ENCODE measurements at regions not wholly inside any gene's neighbourhood (a gene's known extent, or its start where the extent isn't known, plus 50 kb on each side); places are given as distances from the start of the nearest gene placed in this dataset.

GRCh38 chr5:53359916-53360517 lies 120.4 kb upstream of the FST start:
- Histone ChIP-seq H3K27me3 (ENCODE audit: control insufficient read depth, extremely low read depth, insufficient read depth, low read length) (no peaks in the 10 kb centered on the region), H3K4me2 (ENCODE audit: control insufficient read depth, extremely low read depth, insufficient read depth, low read depth, low read length) (no peak overlapping the region), H3K4me3 (ENCODE audit: control insufficient read depth in 2 of 3, extremely low read depth in 1 of 3, insufficient read depth in 2 of 3, low read depth in 1 of 3, low read length in 3 of 3) (no peak overlapping the region), H3K4me1 (ENCODE audit: control insufficient read depth, extremely low read depth, insufficient read depth, low read length) (peaks cover 67% of the 10 kb centered on the region), H3K27ac (ENCODE audit: control insufficient read depth, insufficient read depth, low read length) (peak overlapping the region; percentile 96), H3K36me3 (ENCODE audit: control insufficient read depth in 2 of 2, extremely low read depth in 1 of 2, insufficient read depth in 2 of 2, low read length in 2 of 2) (peaks cover 0 to 4% of the 10 kb centered on the region in 2 experiments), H3K9ac (ENCODE audit: control insufficient read depth, extremely low read depth, insufficient read depth, low read length) (peak overlapping the region; percentile 38), H4K20me1 (ENCODE audit: control insufficient read depth, extremely low read depth, insufficient read depth, low read length) (no peaks in the 10 kb centered on the region), H2AFZ (ENCODE audit: control insufficient read depth, low read length) (no peak overlapping the region), H3K9me3 (ENCODE audit: control insufficient read depth, low read depth, low read length) (no peaks in the 10 kb centered on the region), H3K9me1 (ENCODE audit: control insufficient read depth, extremely low read depth, insufficient read depth, low read length) (no peaks in the 10 kb centered on the region), H3K79me2 (ENCODE audit: control insufficient read depth, insufficient read depth, low read length) (no peaks in the 10 kb centered on the region)
- FAIRE-seq (peak; percentile 67), DNase-seq (ENCODE audit: low read depth, low spot score) (no peak)
- dilution Hi-C loops (cut with MboI; ENCODE audit: extremely low pct_ligation_motif_present, low sequenced_read_pairs): no loop called here
- TF ChIP-seq CTCF (optimal IDR thresholded peaks at IDR 0.05 in 1 of 3, IDR thresholded peaks at IDR 0.05 in 1 of 3, conservative IDR thresholded peaks at IDR 0.05 in 1 of 3; ENCODE audit: extremely low read depth in 1 of 3, insufficient read depth in 2 of 3, low read length in 3 of 3): no peak
- no peak for TF ChIP-seq EZH2 (IDR thresholded peaks at IDR 0.05; ENCODE audit: low read length)

GRCh38 chr5:53360811-53361210 lies 119.6 kb upstream of the FST start:
- TF ChIP-seq CTCF (optimal IDR thresholded peaks at IDR 0.05 in 1 of 3, IDR thresholded peaks at IDR 0.05 in 1 of 3, conservative IDR thresholded peaks at IDR 0.05 in 1 of 3; ENCODE audit: extremely low read depth in 1 of 3, insufficient read depth in 2 of 3, low read length in 3 of 3) (no peak), EZH2 (IDR thresholded peaks at IDR 0.05; ENCODE audit: low read length) (no peak)
- Histone ChIP-seq H2AFZ (ENCODE audit: control insufficient read depth, low read length) (no peak overlapping the region), H3K36me3 (ENCODE audit: control insufficient read depth in 2 of 2, extremely low read depth in 1 of 2, insufficient read depth in 2 of 2, low read length in 2 of 2) (peaks cover 0 to 4% of the 10 kb centered on the region in 2 experiments), H3K4me1 (ENCODE audit: control insufficient read depth, extremely low read depth, insufficient read depth, low read length) (peaks cover 62% of the 10 kb centered on the region), H3K4me3 (ENCODE audit: control insufficient read depth in 2 of 3, extremely low read depth in 1 of 3, insufficient read depth in 2 of 3, low read depth in 1 of 3, low read length in 3 of 3) (no peak overlapping the region), H3K79me2 (ENCODE audit: control insufficient read depth, insufficient read depth, low read length) (no peaks in the 10 kb centered on the region), H3K27ac (ENCODE audit: control insufficient read depth, insufficient read depth, low read length) (peak overlapping the region; percentile 96), H3K9ac (ENCODE audit: control insufficient read depth, extremely low read depth, insufficient read depth, low read length) (peak overlapping the region; percentile 66), H3K4me2 (ENCODE audit: control insufficient read depth, extremely low read depth, insufficient read depth, low read depth, low read length) (peak overlapping the region; percentile 47), H3K9me1 (ENCODE audit: control insufficient read depth, extremely low read depth, insufficient read depth, low read length) (no peaks in the 10 kb centered on the region), H4K20me1 (ENCODE audit: control insufficient read depth, extremely low read depth, insufficient read depth, low read length) (no peaks in the 10 kb centered on the region), H3K9me3 (ENCODE audit: control insufficient read depth, low read depth, low read length) (no peaks in the 10 kb centered on the region), H3K27me3 (ENCODE audit: control insufficient read depth, extremely low read depth, insufficient read depth, low read length) (no peaks in the 10 kb centered on the region)
- dilution Hi-C loops (cut with MboI; ENCODE audit: extremely low pct_ligation_motif_present, low sequenced_read_pairs): no loop called here
- DNase-seq (ENCODE audit: low read depth, low spot score) (peak; percentile 89), FAIRE-seq (peak; percentile 99)

All from keratinocyte (primary cell).